ENCODE measurements at regions not wholly inside any gene's neighbourhood (a gene's known extent, or its start where the extent isn't known, plus 50 kb on each side); places are given as distances from the start of the nearest gene placed in this dataset.

GRCh38 chr6:6436946-6437345, 116.5 kb upstream of the F13A1 start (continued):
- TF ChIP-seq PREB (CRISPR knock-in tag; IDR thresholded peaks at IDR 0.05; ENCODE audit: borderline replicate concordance) (no peak), ATF3 (CRISPR knock-in tag; conservative IDR thresholded peaks at IDR 0.05) (no peak), ESRRA (CRISPR knock-in tag; IDR thresholded peaks at IDR 0.05; ENCODE audit: borderline replicate concordance) (no peak), KAT7 (CRISPR knock-in tag; IDR thresholded peaks at IDR 0.05; ENCODE audit: borderline replicate concordance) (no peak), TEAD4 (CRISPR knock-in tag; IDR thresholded peaks at IDR 0.05) (no peak), STAT6 (CRISPR knock-in tag; conservative IDR thresholded peaks at IDR 0.05; ENCODE audit: low read depth) (no peak), E2F4 (CRISPR knock-in tag; IDR thresholded peaks at IDR 0.05; ENCODE audit: borderline replicate concordance, low read depth) (no peak)

GRCh38 chr6:6438286-6438685, 117.8 kb upstream of the F13A1 start:
- DNase-seq (ENCODE audit: low spot score) (no peak), ATAC-seq (no peak)
- Mint-ChIP-seq H3K27ac (no peak overlapping the region), H3K36me3 (no peaks in the 10 kb centered on the region), H3K9me3 (peaks cover 12% of the 10 kb centered on the region), H3K27me3 (ENCODE audit: low read depth) (no peaks in the 10 kb centered on the region; the same call in 1 of the 2 replicates), H3K4me1 (no peaks in the 10 kb centered on the region), H3K4me3 (no peak overlapping the region)
- ChIA-PET POLR2A (no interaction called here), CTCF (no interaction called here)
- TF ChIP-seq HMGA2 (CRISPR knock-in tag; IDR thresholded peaks at IDR 0.05), result no peak
- no peak for TF ChIP-seq ATF6 (CRISPR knock-in tag; IDR thresholded peaks at IDR 0.05)
- TF ChIP-seq FOXJ3 (CRISPR knock-in tag; IDR thresholded peaks at IDR 0.05; ENCODE audit: borderline replicate concordance), result no peak
- TF ChIP-seq ELF4 (CRISPR knock-in tag; IDR thresholded peaks at IDR 0.05; ENCODE audit: low read depth), result no peak
- no peak for TF ChIP-seq HMGXB4 (CRISPR knock-in tag; IDR thresholded peaks at IDR 0.05)
- no peak for TF ChIP-seq ZBTB43 (CRISPR knock-in tag; IDR thresholded peaks at IDR 0.05)
- no peak for TF ChIP-seq PREB (CRISPR knock-in tag; IDR thresholded peaks at IDR 0.05; ENCODE audit: borderline replicate concordance)
- TF ChIP-seq ZNF671 (CRISPR knock-in tag; IDR thresholded peaks at IDR 0.05), result no peak
- TF ChIP-seq NR3C1 (CRISPR knock-in tag; conservative IDR thresholded peaks at IDR 0.05; ENCODE audit: low read depth), result no peak
- TF ChIP-seq ZNF138 (CRISPR knock-in tag; conservative IDR thresholded peaks at IDR 0.05), result no peak
- no peak for TF ChIP-seq CREM (CRISPR knock-in tag; IDR thresholded peaks at IDR 0.05)
- TF ChIP-seq FOXK1 (CRISPR knock-in tag; IDR thresholded peaks at IDR 0.05), result no peak
- no peak for TF ChIP-seq ETV6 (CRISPR knock-in tag; IDR thresholded peaks at IDR 0.05)
- no peak for TF ChIP-seq ZNF317 (CRISPR knock-in tag; IDR thresholded peaks at IDR 0.05; ENCODE audit: borderline replicate concordance, low read depth)
- no peak for TF ChIP-seq FOXP1 (CRISPR knock-in tag; IDR thresholded peaks at IDR 0.05; ENCODE audit: borderline replicate concordance)
- no peak for TF ChIP-seq NFE2L1 (CRISPR knock-in tag; IDR thresholded peaks at IDR 0.05)
